HG02973 (cell line): ENCODE measurements at regions not wholly inside any gene's neighbourhood (a gene's known extent, or its start where the extent isn't known, plus 50 kb on each side); places are given as distances from the start of the nearest gene placed in this dataset.
"Not testable (repeated sequence)": the region's sequence is repeated elsewhere in the genome, so short reads cannot be mapped to it uniquely, and the experiment has no call there.

Source experiments
- ATAC-seq: cut with Tn5 transposase; IDR thresholded peaks from one replicate; pipeline ENCODE4 v1.9.1; 2021; ENCODE audit warnings: moderate library complexity; ENCODE audit not compliant: unreplicated experiment

GRCh38 chr3:102360183-102360860, 74.5 kb upstream of the ZPLD1 start:
- no peak for ATAC-seq

DNA sequence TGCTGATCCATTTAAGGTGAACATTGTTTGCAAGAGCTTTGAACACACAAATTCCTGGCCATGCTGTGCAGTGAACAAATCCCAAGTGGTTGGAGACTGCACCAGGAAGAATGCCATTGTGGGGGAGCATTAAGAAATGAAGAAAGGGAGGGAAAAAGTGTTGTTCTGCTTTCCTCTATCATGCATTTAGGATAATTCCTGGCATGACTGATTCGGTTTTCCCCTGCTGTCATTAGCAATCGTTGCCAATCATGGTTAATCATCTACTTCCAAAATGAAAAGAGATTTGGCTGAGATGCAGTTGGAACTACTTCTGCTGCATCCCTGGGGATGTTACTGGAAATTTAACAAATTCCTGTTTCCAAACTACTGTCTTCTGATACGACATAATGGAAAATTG, 73.7 kb upstream of the ZPLD1 start:
- no peak for ATAC-seq

DNA sequence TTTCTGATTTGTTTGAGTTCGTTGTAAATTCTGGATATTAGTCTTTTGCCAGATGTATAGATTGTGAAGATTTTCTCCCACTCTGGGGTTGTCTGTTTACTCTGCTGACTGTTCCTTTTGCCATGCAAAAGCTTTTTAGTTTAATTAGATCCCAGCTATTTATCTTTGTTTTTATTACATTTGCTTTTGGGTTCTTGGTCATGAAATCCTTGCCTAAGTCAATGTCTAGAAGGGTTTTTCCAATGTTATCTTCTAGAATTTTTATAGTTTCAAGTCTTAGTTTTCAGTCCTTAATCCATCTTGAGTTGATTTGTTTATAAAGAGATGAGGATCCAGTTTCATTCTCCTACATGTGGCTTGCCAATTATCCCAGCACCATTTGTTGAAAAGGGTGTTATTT, 68.7 kb upstream of the ZPLD1 start:
- not testable (repeated sequence) for ATAC-seq

- no peak for ATAC-seq
Observed at GRCh38 chr3:102374863-102375634, 59.8 kb upstream of the ZPLD1 start.

- no peak for ATAC-seq
Observed at GRCh38 chr3:102378216-102378615, 56.6 kb upstream of the ZPLD1 start.

GRCh38 chr3:102382201-102382600, 52.6 kb upstream of the ZPLD1 start:
- ATAC-seq = not testable (repeated sequence)
